K562 (cell line): ENCODE measurements at regions not wholly inside any gene's neighbourhood (a gene's known extent, or its start where the extent isn't known, plus 50 kb on each side); places are given as distances from the start of the nearest gene placed in this dataset.

Experiments
- RERE ChIP-seq: sonication (generic); formaldehyde crosslinking; IDR thresholded peaks from 2 replicates; pipeline ENCODE4 v1.8.0; 2023; ENCODE audit warnings: missing genetic modification reagents, mild to moderate bottlenecking, borderline replicate concordance
- SIN3B ChIP-seq: fragments of 450-650 bp; IDR thresholded peaks from 2 replicates; pipeline ENCODE4 v1.6.1; 2017; ENCODE audit warnings: low read depth, mild to moderate bottlenecking, moderate library complexity
- SLC30A9 ChIP-seq: fragments of 250-450 bp; sonication (Bioruptor Pico); IDR thresholded peaks from 2 replicates; pipeline ENCODE4 v1.8.0; 2022; ENCODE audit warnings: mild to moderate bottlenecking, moderate library complexity
- VEZF1 ChIP-seq: fragments of 200-800 bp; sonication (Bioruptor generic); IDR thresholded peaks from 2 replicates; pipeline ENCODE4 v1.6.1; 2017; ENCODE audit warnings: missing genetic modification characterization, missing compliant biosample characterization
- ZNF785 ChIP-seq: fragments of 250-450 bp; sonication (Bioruptor Pico); IDR thresholded peaks from 2 replicates; pipeline ENCODE4 v1.4.0; 2020; ENCODE audit warnings: mild to moderate bottlenecking
- TF ChIP-seq, protein P1 (sequence below), 3 experiments: IDR thresholded peaks in 2 of 3; conservative IDR thresholded peaks in 1 of 3; 2 replicates each; pipeline ENCODE4 v1.5.1; 2011 to 2012; ENCODE audit warnings: low read length in 3 of 3, mild to moderate bottlenecking in 3 of 3, control low read depth in 2 of 3, improper control_type of control experiment in 1 of 3, inconsistent platforms in 1 of 3, low read depth in 1 of 3, mixed read lengths in 1 of 3, moderate library complexity in 1 of 3; ENCODE audit not compliant: insufficient read depth in 2 of 3
- TF ChIP-seq, protein P2 (sequence below): fragments of 200-800 bp; sonication (Bioruptor generic); IDR thresholded peaks from 2 replicates; pipeline ENCODE4 v1.6.1; 2017; ENCODE audit warnings: missing genetic modification characterization, missing compliant biosample characterization

- TF ChIP-seq, protein P1, sequence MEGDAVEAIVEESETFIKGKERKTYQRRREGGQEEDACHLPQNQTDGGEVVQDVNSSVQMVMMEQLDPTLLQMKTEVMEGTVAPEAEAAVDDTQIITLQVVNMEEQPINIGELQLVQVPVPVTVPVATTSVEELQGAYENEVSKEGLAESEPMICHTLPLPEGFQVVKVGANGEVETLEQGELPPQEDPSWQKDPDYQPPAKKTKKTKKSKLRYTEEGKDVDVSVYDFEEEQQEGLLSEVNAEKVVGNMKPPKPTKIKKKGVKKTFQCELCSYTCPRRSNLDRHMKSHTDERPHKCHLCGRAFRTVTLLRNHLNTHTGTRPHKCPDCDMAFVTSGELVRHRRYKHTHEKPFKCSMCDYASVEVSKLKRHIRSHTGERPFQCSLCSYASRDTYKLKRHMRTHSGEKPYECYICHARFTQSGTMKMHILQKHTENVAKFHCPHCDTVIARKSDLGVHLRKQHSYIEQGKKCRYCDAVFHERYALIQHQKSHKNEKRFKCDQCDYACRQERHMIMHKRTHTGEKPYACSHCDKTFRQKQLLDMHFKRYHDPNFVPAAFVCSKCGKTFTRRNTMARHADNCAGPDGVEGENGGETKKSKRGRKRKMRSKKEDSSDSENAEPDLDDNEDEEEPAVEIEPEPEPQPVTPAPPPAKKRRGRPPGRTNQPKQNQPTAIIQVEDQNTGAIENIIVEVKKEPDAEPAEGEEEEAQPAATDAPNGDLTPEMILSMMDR (IDR thresholded peaks at IDR 0.05 in 2 of 3, conservative IDR thresholded peaks at IDR 0.05 in 1 of 3; ENCODE audit: insufficient read depth in 2 of 3, low read depth in 1 of 3, low read length in 3 of 3), result no peak
- TF ChIP-seq, protein P2, sequence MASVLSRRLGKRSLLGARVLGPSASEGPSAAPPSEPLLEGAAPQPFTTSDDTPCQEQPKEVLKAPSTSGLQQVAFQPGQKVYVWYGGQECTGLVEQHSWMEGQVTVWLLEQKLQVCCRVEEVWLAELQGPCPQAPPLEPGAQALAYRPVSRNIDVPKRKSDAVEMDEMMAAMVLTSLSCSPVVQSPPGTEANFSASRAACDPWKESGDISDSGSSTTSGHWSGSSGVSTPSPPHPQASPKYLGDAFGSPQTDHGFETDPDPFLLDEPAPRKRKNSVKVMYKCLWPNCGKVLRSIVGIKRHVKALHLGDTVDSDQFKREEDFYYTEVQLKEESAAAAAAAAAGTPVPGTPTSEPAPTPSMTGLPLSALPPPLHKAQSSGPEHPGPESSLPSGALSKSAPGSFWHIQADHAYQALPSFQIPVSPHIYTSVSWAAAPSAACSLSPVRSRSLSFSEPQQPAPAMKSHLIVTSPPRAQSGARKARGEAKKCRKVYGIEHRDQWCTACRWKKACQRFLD (CRISPR knock-in tag), result no peak
- no peak for TF ChIP-seq RERE (CRISPR knock-in tag)
- TF ChIP-seq SIN3B, result no peak
- TF ChIP-seq VEZF1, result peak; percentile 50
- no peak for TF ChIP-seq SLC30A9
- no peak for TF ChIP-seq ZNF785 (CRISPR knock-in tag)
Observed at GRCh38 chr2:12303181-12304030, 413.3 kb upstream of the TRIB2 start (continued).
